ENCODE measurements at regions not wholly inside any gene's neighbourhood (a gene's known extent, or its start where the extent isn't known, plus 50 kb on each side); places are given as distances from the start of the nearest gene placed in this dataset.

- no peak for TF ChIP-seq TAF1 (conservative IDR thresholded peaks at IDR 0.05)
- TF ChIP-seq CTCF (IDR thresholded peaks at IDR 0.05; ENCODE audit: low read depth, low read length, missing input control) = no peak
- no peak for TF ChIP-seq YY1 (IDR thresholded peaks at IDR 0.05)
- TF ChIP-seq, protein P1, sequence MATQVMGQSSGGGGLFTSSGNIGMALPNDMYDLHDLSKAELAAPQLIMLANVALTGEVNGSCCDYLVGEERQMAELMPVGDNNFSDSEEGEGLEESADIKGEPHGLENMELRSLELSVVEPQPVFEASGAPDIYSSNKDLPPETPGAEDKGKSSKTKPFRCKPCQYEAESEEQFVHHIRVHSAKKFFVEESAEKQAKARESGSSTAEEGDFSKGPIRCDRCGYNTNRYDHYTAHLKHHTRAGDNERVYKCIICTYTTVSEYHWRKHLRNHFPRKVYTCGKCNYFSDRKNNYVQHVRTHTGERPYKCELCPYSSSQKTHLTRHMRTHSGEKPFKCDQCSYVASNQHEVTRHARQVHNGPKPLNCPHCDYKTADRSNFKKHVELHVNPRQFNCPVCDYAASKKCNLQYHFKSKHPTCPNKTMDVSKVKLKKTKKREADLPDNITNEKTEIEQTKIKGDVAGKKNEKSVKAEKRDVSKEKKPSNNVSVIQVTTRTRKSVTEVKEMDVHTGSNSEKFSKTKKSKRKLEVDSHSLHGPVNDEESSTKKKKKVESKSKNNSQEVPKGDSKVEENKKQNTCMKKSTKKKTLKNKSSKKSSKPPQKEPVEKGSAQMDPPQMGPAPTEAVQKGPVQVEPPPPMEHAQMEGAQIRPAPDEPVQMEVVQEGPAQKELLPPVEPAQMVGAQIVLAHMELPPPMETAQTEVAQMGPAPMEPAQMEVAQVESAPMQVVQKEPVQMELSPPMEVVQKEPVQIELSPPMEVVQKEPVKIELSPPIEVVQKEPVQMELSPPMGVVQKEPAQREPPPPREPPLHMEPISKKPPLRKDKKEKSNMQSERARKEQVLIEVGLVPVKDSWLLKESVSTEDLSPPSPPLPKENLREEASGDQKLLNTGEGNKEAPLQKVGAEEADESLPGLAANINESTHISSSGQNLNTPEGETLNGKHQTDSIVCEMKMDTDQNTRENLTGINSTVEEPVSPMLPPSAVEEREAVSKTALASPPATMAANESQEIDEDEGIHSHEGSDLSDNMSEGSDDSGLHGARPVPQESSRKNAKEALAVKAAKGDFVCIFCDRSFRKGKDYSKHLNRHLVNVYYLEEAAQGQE (IDR thresholded peaks at IDR 0.05) = no peak
- TF ChIP-seq RAD21 (IDR thresholded peaks at IDR 0.05) = no peak
- no peak for TF ChIP-seq SP1 (IDR thresholded peaks at IDR 0.05)
- no peak for TF ChIP-seq JUND (IDR thresholded peaks at IDR 0.05)
- TF ChIP-seq, protein P2, sequence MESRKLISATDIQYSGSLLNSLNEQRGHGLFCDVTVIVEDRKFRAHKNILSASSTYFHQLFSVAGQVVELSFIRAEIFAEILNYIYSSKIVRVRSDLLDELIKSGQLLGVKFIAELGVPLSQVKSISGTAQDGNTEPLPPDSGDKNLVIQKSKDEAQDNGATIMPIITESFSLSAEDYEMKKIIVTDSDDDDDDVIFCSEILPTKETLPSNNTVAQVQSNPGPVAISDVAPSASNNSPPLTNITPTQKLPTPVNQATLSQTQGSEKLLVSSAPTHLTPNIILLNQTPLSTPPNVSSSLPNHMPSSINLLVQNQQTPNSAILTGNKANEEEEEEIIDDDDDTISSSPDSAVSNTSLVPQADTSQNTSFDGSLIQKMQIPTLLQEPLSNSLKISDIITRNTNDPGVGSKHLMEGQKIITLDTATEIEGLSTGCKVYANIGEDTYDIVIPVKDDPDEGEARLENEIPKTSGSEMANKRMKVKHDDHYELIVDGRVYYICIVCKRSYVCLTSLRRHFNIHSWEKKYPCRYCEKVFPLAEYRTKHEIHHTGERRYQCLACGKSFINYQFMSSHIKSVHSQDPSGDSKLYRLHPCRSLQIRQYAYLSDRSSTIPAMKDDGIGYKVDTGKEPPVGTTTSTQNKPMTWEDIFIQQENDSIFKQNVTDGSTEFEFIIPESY (IDR thresholded peaks at IDR 0.05) = no peak
- no peak for TF ChIP-seq HNF4G (IDR thresholded peaks at IDR 0.05)
- TF ChIP-seq ATF3 (IDR thresholded peaks at IDR 0.05) = no peak
- no peak for TF ChIP-seq RXRA (IDR thresholded peaks at IDR 0.05)
- TF ChIP-seq EGR1 (IDR thresholded peaks at IDR 0.05; ENCODE audit: low read depth in 2 of 2) = no peak
Observed at GRCh38 chr1:60988891-60989290, 93.5 kb upstream of the NFIA start.
